IMR-90 (cell line): ENCODE measurements at regions not wholly inside any gene's neighbourhood (a gene's known extent, or its start where the extent isn't known, plus 50 kb on each side); places are given as distances from the start of the nearest gene placed in this dataset.

Experiments
- ATAC-seq: fragments of 200-7000 bp; cut with Tn5 transposase; 2 replicates; pipeline ENCODE4 v1.9.1; 2020; ENCODE audit warnings: low read depth, mild to moderate bottlenecking, moderate library complexity
- BruUV-seq: library from RNA; stranded (reverse); fragments of 400-500 nt; replicated peaks from 2 replicates; lab custom pipeline; 2021; lab: Mats Ljungman, UMichigan
- CTCF ChIA-PET: fragments of 300-600 bp; formaldehyde crosslinking; extraction: SDS; loops from one replicate; lab custom pipeline; 2021; ENCODE audit warnings: antibody characterized with exemption; lab: Yijun Ruan, JAX
- POLR2A ChIA-PET: fragments of 300-600 bp; sonication (Branson Sonifier 250); formaldehyde crosslinking; loops from one replicate; lab custom pipeline; 2022; ENCODE audit warnings: antibody characterized with exemption; ENCODE audit not compliant: unreplicated experiment; lab: Charles Lee
- DNase-seq: peaks from one replicate; pipeline ENCODE4 v3.0.0; 2013
- H2AFZ ChIP-seq: replicated peaks from 2 replicates; pipeline ENCODE3; 2013; ENCODE audit warnings: low read length, mild to moderate bottlenecking; ENCODE audit not compliant: poor library complexity
- H2AK5ac ChIP-seq: 2 replicates; pipeline ENCODE4 v1.6.1; 2013; ENCODE audit warnings: low read depth, low read length, inconsistent platforms
- H2AK9ac ChIP-seq: replicated peaks from 2 replicates; pipeline ENCODE3; 2013; ENCODE audit warnings: mild to moderate bottlenecking, low read depth, low read length, moderate library complexity; ENCODE audit not compliant: poor library complexity
- H2BK120ac ChIP-seq: 2 replicates; pipeline ENCODE4 v1.6.1; 2013; ENCODE audit warnings: low read depth, low read length, inconsistent platforms
- H2BK15ac ChIP-seq: 3 replicates; pipeline ENCODE4 v1.6.1; 2013; ENCODE audit warnings: low read depth, low read length, inconsistent platforms
- H2BK20ac ChIP-seq: 2 replicates; pipeline ENCODE4 v1.6.1; 2013; ENCODE audit warnings: low read depth, mild to moderate bottlenecking, inconsistent platforms, low read length, moderate library complexity
- H2BK5ac ChIP-seq: 2 replicates; pipeline ENCODE4 v1.6.1; 2013; ENCODE audit warnings: mild to moderate bottlenecking, low read depth, low read length, inconsistent platforms; ENCODE audit not compliant: poor library complexity, severe bottlenecking
- H3K14ac ChIP-seq: replicated peaks from 2 replicates; pipeline ENCODE4 v1.6.1; 2013; ENCODE audit warnings: low read depth, low read length, inconsistent platforms
- H3K18ac ChIP-seq: 2 replicates; pipeline ENCODE4 v1.6.1; 2013; ENCODE audit warnings: low read depth, low read length, control low read depth
- H3K23ac ChIP-seq: 2 replicates; pipeline ENCODE4 v1.6.1; 2013; ENCODE audit warnings: low read depth, low read length, inconsistent platforms
- H3K27ac ChIP-seq: 2 replicates; pipeline ENCODE4 v1.5.1; 2013; ENCODE audit warnings: mild to moderate bottlenecking, control low read depth, low read length; ENCODE audit not compliant: insufficient read depth
- H3K27me3 ChIP-seq: 2 replicates; pipeline ENCODE4 v1.6.1; 2013; ENCODE audit warnings: low read length; ENCODE audit not compliant: control insufficient read depth, insufficient read depth
- H3K36me3 ChIP-seq: 2 replicates; pipeline ENCODE4 v1.6.1; 2013; ENCODE audit warnings: low read length, mixed read lengths; ENCODE audit not compliant: control insufficient read depth, insufficient read depth
- H3K4ac ChIP-seq: 2 replicates; pipeline ENCODE4 v1.6.1; 2013; ENCODE audit warnings: low read depth, low read length, inconsistent platforms
- H3K4me1 ChIP-seq: 2 replicates; pipeline ENCODE4 v1.6.1; 2013; ENCODE audit warnings: low read length, mixed read lengths; ENCODE audit not compliant: control insufficient read depth, insufficient read depth
- H3K4me2 ChIP-seq: 2 replicates; pipeline ENCODE4 v1.6.1; 2013; ENCODE audit warnings: low read depth, mild to moderate bottlenecking, control low read depth, low read length, moderate library complexity
- H3K4me3 ChIP-seq: 2 replicates; pipeline ENCODE4 v1.5.1; 2013; ENCODE audit warnings: low read depth, mild to moderate bottlenecking, control low read depth, low read length, moderate library complexity; ENCODE audit not compliant: insufficient read depth
- H3K56ac ChIP-seq: 2 replicates; pipeline ENCODE4 v1.6.1; 2013; ENCODE audit warnings: low read length, inconsistent platforms; ENCODE audit not compliant: insufficient read depth; ENCODE audit errors: extremely low read depth
- H3K79me1 ChIP-seq, 2 experiments: 2 replicates each; pipeline ENCODE4 v1.6.1; 2013; ENCODE audit warnings: low read length in 2 of 2, inconsistent platforms in 1 of 2, low read depth in 1 of 2
- H3K9ac ChIP-seq: 2 replicates; pipeline ENCODE4 v1.6.1; 2013; ENCODE audit warnings: low read depth, low read length, control low read depth
- H3K9me1 ChIP-seq: 2 replicates; pipeline ENCODE4 v1.6.1; 2013; ENCODE audit warnings: low read length, inconsistent platforms; ENCODE audit not compliant: insufficient read depth
- H3K9me3 ChIP-seq: 2 replicates; pipeline ENCODE4 v1.6.1; 2013; ENCODE audit warnings: low read length; ENCODE audit not compliant: control insufficient read depth, insufficient read depth
- H4K20me1 ChIP-seq: 2 replicates; pipeline ENCODE4 v1.6.1; 2013; ENCODE audit warnings: low read length, inconsistent platforms; ENCODE audit not compliant: insufficient read depth
- H4K5ac ChIP-seq: 2 replicates; pipeline ENCODE4 v1.6.1; 2013; ENCODE audit warnings: mild to moderate bottlenecking, low read depth, low read length, control low read depth
- H4K8ac ChIP-seq, 2 experiments: 2 replicates each; pipeline ENCODE4 v1.6.1; 2013; ENCODE audit warnings: low read depth in 2 of 2, low read length in 2 of 2, control low read depth in 1 of 2, inconsistent platforms in 1 of 2
- H4K91ac ChIP-seq: 2 replicates; pipeline ENCODE4 v1.6.1; 2013; ENCODE audit warnings: low read depth, low read length, inconsistent platforms; ENCODE audit not compliant: insufficient read depth
- BHLHE40 ChIP-seq: fragments of 150-350 bp; IDR thresholded peaks from 2 replicates; pipeline ENCODE4 v1.6.1; 2016; ENCODE audit warnings: mild to moderate bottlenecking, low read depth, low read length
- CHD1 ChIP-seq: IDR thresholded peaks from 2 replicates; pipeline ENCODE4 v1.6.1; 2012; ENCODE audit warnings: low read depth, low read length, improper control_type of control experiment
- MXI1 ChIP-seq: IDR thresholded peaks from 2 replicates; pipeline ENCODE4 v1.6.1; 2012; ENCODE audit warnings: low read depth, mild to moderate bottlenecking, low read length, moderate library complexity, borderline replicate concordance
- NFE2L2 ChIP-seq: fragments of 150-350 bp; IDR thresholded peaks from 2 replicates; pipeline ENCODE4 v1.6.1; 2016; ENCODE audit warnings: low read depth, mild to moderate bottlenecking, low read length
- RFX5 ChIP-seq: IDR thresholded peaks from 2 replicates; pipeline ENCODE4 v1.8.0; 2012; ENCODE audit warnings: low read depth, mild to moderate bottlenecking, low read length, moderate library complexity
- SMC3 ChIP-seq: fragments of 150-350 bp; IDR thresholded peaks from 2 replicates; pipeline ENCODE4 v1.6.1; 2016; ENCODE audit warnings: low read depth, mild to moderate bottlenecking, antibody characterized with exemption, low read length, moderate library complexity
- WGBS, 2 experiments: methylation state at CpG; one replicate each; pipeline versions ENCODE4 v1.1.5 to v1.1.7; 2013; ENCODE audit warnings: missing lambda C conversion rate in 2 of 2; ENCODE audit not compliant: insufficient read length in 1 of 2; ENCODE audit errors: extremely low coverage in 2 of 2; 5-methylcytosine and 5-hydroxymethylcytosine counted together
- dilution Hi-C: fragments of 300-500 bp; cut with HindIII; formaldehyde crosslinking; loops from one replicate; pipeline ENCODE4 v1.14.3; 2018; ENCODE audit warnings: low sequenced_read_pairs; ENCODE audit not compliant: unreplicated experiment
- in situ Hi-C: fragments of 300-500 bp; cut with MboI; formaldehyde crosslinking; loops from 3 replicates; pipeline ENCODE4 v1.14.3; 2019; ENCODE audit warnings: low sequenced_read_pairs, inconsistent platforms, mixed read lengths
- intact Hi-C: fragments of 100-400 bp; cut with micrococcal nuclease; formaldehyde crosslinking; loops from 2 replicates; pipeline ENCODE4 v1.10.0; 2022
- TF ChIP-seq, protein P1 (sequence below): fragments of 150-350 bp; IDR thresholded peaks from 2 replicates; pipeline ENCODE4 v1.6.1; 2016; ENCODE audit warnings: low read depth, mild to moderate bottlenecking, low read length, moderate library complexity, borderline replicate concordance

DNA sequence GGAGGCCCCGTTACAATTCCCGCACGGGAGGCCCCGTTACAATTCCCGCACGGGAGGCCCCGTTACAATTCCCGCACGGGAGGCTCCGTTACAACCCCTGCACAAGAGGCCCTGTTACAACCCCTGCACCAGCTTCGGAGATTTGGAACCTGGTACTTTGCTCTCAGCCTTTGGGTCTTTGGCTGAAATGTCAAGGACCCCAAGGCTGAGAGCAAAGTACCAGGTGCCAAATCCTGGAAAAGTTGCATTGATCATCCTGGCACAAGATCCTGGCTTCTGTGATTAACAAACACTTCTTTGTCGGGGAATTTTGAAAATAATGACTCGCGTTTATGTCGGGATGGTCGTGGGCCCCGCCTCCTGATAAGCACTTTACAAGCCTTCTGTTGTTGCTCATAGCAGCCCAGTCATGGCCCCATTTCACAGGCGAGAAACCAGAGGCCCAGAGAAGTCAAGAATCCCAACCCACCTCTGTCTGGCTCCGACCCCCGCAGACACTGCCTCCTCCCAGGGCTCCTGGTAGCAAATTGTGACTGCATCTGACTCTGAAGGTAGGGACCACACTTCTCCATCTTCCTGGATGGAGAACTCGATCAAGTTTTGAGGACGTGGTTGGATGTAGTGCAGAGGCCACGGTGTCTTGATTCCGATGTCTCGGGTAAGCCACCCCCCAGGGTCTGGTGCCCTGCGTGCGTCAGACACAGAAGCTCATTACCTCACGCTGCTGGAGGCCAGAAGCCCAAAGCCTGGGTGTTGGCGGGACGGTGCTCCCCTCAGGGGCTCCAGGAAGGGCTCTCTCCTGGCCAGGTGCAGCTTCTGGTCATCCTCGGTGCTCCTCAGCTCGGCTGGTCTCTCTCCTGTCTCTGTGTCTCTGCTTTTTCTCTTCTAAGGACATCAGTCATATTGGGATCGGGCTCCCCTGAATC, 60.3 kb downstream of the ADRA2C start:
- TF ChIP-seq NFE2L2 (no peak), BHLHE40 (no peak), SMC3 (no peak), CHD1 (no peak), RFX5 (no peak), MXI1 (no peak)
- TF ChIP-seq, protein P1, sequence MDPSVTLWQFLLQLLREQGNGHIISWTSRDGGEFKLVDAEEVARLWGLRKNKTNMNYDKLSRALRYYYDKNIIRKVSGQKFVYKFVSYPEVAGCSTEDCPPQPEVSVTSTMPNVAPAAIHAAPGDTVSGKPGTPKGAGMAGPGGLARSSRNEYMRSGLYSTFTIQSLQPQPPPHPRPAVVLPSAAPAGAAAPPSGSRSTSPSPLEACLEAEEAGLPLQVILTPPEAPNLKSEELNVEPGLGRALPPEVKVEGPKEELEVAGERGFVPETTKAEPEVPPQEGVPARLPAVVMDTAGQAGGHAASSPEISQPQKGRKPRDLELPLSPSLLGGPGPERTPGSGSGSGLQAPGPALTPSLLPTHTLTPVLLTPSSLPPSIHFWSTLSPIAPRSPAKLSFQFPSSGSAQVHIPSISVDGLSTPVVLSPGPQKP: no peak
- ChIA-PET CTCF (no interaction called here), POLR2A (no interaction called here)
- dilution Hi-C loops: no loop called here
- Histone ChIP-seq H4K5ac (no peak overlapping the region), H3K36me3 (no peaks in the 10 kb centered on the region), H4K20me1 (no peaks in the 10 kb centered on the region), H3K79me1 (no peaks in the 10 kb centered on the region), H3K9me3 (no peaks in the 10 kb centered on the region), H2AFZ (no peak overlapping the region), H3K14ac (no peak overlapping the region), H3K9me1 (no peaks in the 10 kb centered on the region), H2BK120ac (no peak overlapping the region), H4K91ac (no peak overlapping the region), H2AK5ac (no peak overlapping the region), H3K27ac (no peak overlapping the region), H3K4me2 (no peak overlapping the region), H3K27me3 (peaks cover 26% of the 10 kb centered on the region), H3K56ac (no peak overlapping the region), H3K23ac (no peak overlapping the region), H3K4ac (no peak overlapping the region), H3K4me1 (no peaks in the 10 kb centered on the region), H2AK9ac (no peak overlapping the region), H2BK15ac (no peak overlapping the region), H3K18ac (no peak overlapping the region), H3K4me3 (no peak overlapping the region), H2BK20ac (no peak overlapping the region), H2BK5ac (no peak overlapping the region), H3K9ac (no peak overlapping the region), H4K8ac (no peak overlapping the region)
- intact Hi-C loops: no loop called here
- WGBS, 2 experiments: 61% methylated on average over 9 of the region's 33 CpGs; no CpG with 5 or more reads in 1 of the 2 experiments
- DNase-seq (no peak), ATAC-seq (no peak)
- no TSS peak for BruUV-seq
- in situ Hi-C loops: no loop called here
